ENCODE measurements at regions not wholly inside any gene's neighbourhood (a gene's known extent, or its start where the extent isn't known, plus 50 kb on each side); places are given as distances from the start of the nearest gene placed in this dataset.

- DNase-seq: no peak
These were observed 626.2 kb downstream of the IGSF11 start for GRCh38 chr3:118408431-118408830.

- no peak for DNase-seq
These were observed 622.1 kb downstream of the IGSF11 start for GRCh38 chr3:118412503-118412902.

- no peak for DNase-seq
These were observed 609.3 kb downstream of the IGSF11 start for GRCh38 chr3:118425272-118425837.

- no peak for DNase-seq
These were observed 600.8 kb downstream of the IGSF11 start for GRCh38 chr3:118433825-118434224.

- DNase-seq: peak; percentile 77
These were observed 598.7 kb downstream of the IGSF11 start for GRCh38 chr3:118435851-118436350.

GRCh38 chr3:118436697-118437262 lies 597.9 kb downstream of the IGSF11 start:
- DNase-seq: no peak

- DNase-seq: no peak
These were observed 589.6 kb downstream of the IGSF11 start for GRCh38 chr3:118445036-118445435.

GRCh38 chr3:118447339-118447738 lies 587.3 kb downstream of the IGSF11 start:
- no peak for DNase-seq

- no peak for DNase-seq
These were observed 567.8 kb downstream of the IGSF11 start for GRCh38 chr3:118466795-118467330.

GRCh38 chr3:118468801-118469200 lies 565.8 kb downstream of the IGSF11 start:
- DNase-seq: no peak

GRCh38 chr3:118472586-118472985 lies 562.1 kb downstream of the IGSF11 start:
- no peak for DNase-seq

- no peak for DNase-seq
These were observed 561.3 kb downstream of the IGSF11 start for GRCh38 chr3:118473343-118473742.

GRCh38 chr3:118476885-118477618 lies 557.6 kb downstream of the IGSF11 start:
- DNase-seq: no peak

GRCh38 chr3:118477768-118478167 lies 556.9 kb downstream of the IGSF11 start:
- no peak for DNase-seq

GRCh38 chr3:118478706-118479276 lies 555.9 kb downstream of the IGSF11 start:
- DNase-seq: no peak

- no peak for DNase-seq
These were observed 555.3 kb downstream of the IGSF11 start for GRCh38 chr3:118479376-118479775.

- DNase-seq: no peak
These were observed 554.4 kb downstream of the IGSF11 start for GRCh38 chr3:118480101-118480860.

GRCh38 chr3:118485693-118486092 lies 549.0 kb downstream of the IGSF11 start:
- no peak for DNase-seq

- no peak for DNase-seq
These were observed 546.9 kb downstream of the IGSF11 start for GRCh38 chr3:118487734-118488133.

GRCh38 chr3:118488732-118489131 lies 545.9 kb downstream of the IGSF11 start:
- no peak for DNase-seq

GRCh38 chr3:118495206-118495605 lies 539.4 kb downstream of the IGSF11 start:
- no peak for DNase-seq

- no peak for DNase-seq
These were observed 537.4 kb downstream of the IGSF11 start for GRCh38 chr3:118497274-118497673.

GRCh38 chr3:118501152-118501551 lies 533.5 kb downstream of the IGSF11 start:
- DNase-seq: no peak

Measured in NCI-H1436 treated with DMSO at 0.1 percent for 48 hours (cell line).